K562 (cell line): ENCODE measurements at regions not wholly inside any gene's neighbourhood (a gene's known extent, or its start where the extent isn't known, plus 50 kb on each side); places are given as distances from the start of the nearest gene placed in this dataset.

Experiments used
- ATF7 ChIP-seq: fragments of 450-650 bp; IDR thresholded peaks from 2 replicates; pipeline ENCODE4 v1.7.1; 2014; ENCODE audit warnings: mild to moderate bottlenecking, moderate library complexity
- BRF2 ChIP-seq: IDR thresholded peaks from 3 replicates; pipeline ENCODE4 v1.6.1; 2011; ENCODE audit warnings: borderline replicate concordance, mild to moderate bottlenecking; ENCODE audit not compliant: insufficient read length, insufficient read depth
- CTCF ChIP-seq, 3 experiments: IDR thresholded peaks in 2 of 3; conservative IDR thresholded peaks in 1 of 3; 2 replicates each; pipeline ENCODE4 v1.5.1; 2011 to 2012; ENCODE audit warnings: low read length in 3 of 3, mild to moderate bottlenecking in 3 of 3, control low read depth in 2 of 3, improper control_type of control experiment in 1 of 3, inconsistent platforms in 1 of 3, low read depth in 1 of 3, mixed read lengths in 1 of 3, moderate library complexity in 1 of 3; ENCODE audit not compliant: insufficient read depth in 2 of 3
- EGR1 ChIP-seq: fragments of 450-650 bp; conservative IDR thresholded peaks from 2 replicates; pipeline ENCODE4 v1.6.1; 2017; ENCODE audit warnings: mild to moderate bottlenecking
- ELF1 ChIP-seq: fragments of 200-800 bp; sonication (Bioruptor generic); IDR thresholded peaks from 2 replicates; pipeline ENCODE4 v1.6.1; 2016; ENCODE audit warnings: missing genetic modification characterization, missing compliant biosample characterization
- EP300 ChIP-seq: IDR thresholded peaks from 2 replicates; pipeline ENCODE4 v1.6.1; 2012; ENCODE audit warnings: low read length, improper control_type of control experiment
- EZH2 ChIP-seq: IDR thresholded peaks from 2 replicates; pipeline ENCODE4 v1.6.1; 2012; ENCODE audit warnings: low read depth, mild to moderate bottlenecking, inconsistent platforms, low read length, borderline replicate concordance
- GATA2 ChIP-seq: sonication (generic); formaldehyde crosslinking; IDR thresholded peaks from 2 replicates; pipeline ENCODE4 v1.4.0; 2020; ENCODE audit warnings: mild to moderate bottlenecking, missing genetic modification reagents
- NELFE ChIP-seq: IDR thresholded peaks from 2 replicates; pipeline ENCODE4 v1.6.1; 2011; ENCODE audit warnings: mild to moderate bottlenecking; ENCODE audit not compliant: insufficient read depth, insufficient read length
- NFATC3 ChIP-seq: fragments of 450-650 bp; IDR thresholded peaks from 2 replicates; pipeline ENCODE4 v1.6.1; 2017; ENCODE audit warnings: mild to moderate bottlenecking
- TCF3 ChIP-seq: sonication (generic); formaldehyde crosslinking; IDR thresholded peaks from 2 replicates; pipeline ENCODE4 v1.4.0; 2020; ENCODE audit warnings: mild to moderate bottlenecking, missing genetic modification reagents

- TF ChIP-seq EZH2 (no peak), CTCF (IDR thresholded peaks at IDR 0.05 in 2 of 3, conservative IDR thresholded peaks at IDR 0.05 in 1 of 3; ENCODE audit: insufficient read depth in 2 of 3, low read depth in 1 of 3, low read length in 3 of 3) (no peak), ATF7 (no peak), NFATC3 (no peak), EGR1 (no peak), BRF2 (no peak), GATA2 (CRISPR knock-in tag) (no peak), EP300 (no peak), ELF1 (no peak), TCF3 (no peak), NELFE (no peak)
These were observed 441.0 kb downstream of the CDK5RAP2 start for GRCh38 chr9:120138955-120139354.
